GM23338 (cell line): ENCODE measurements at regions not wholly inside any gene's neighbourhood (a gene's known extent, or its start where the extent isn't known, plus 50 kb on each side); places are given as distances from the start of the nearest gene placed in this dataset.

Experiments used
- ATAC-seq: fragments of 200-7000 bp; cut with Tn5 transposase; 3 replicates; pipeline ENCODE4 v1.9.1; 2020
- DNase-seq: peaks from one replicate; pipeline ENCODE4 v3.0.0-alpha.2; 2015; ENCODE audit warnings: low spot score
- H2AFZ ChIP-seq: fragments of 200-600 bp; sonication (generic); 2 replicates; pipeline ENCODE4 v1.8.0; 2016; ENCODE audit warnings: antibody characterized with exemption, mild to moderate bottlenecking, moderate library complexity
- H3F3A ChIP-seq: fragments of 200-600 bp; sonication (generic); replicated peaks from 2 replicates; pipeline ENCODE4 v1.8.0; 2017; ENCODE audit warnings: antibody characterized with exemption, mixed run types, low read depth
- H3K27ac ChIP-seq: fragments of 200-600 bp; sonication (generic); 2 replicates; pipeline ENCODE4 v1.6.1; 2016; ENCODE audit warnings: low read depth
- H3K27me3 ChIP-seq: fragments of 200-600 bp; sonication (generic); 2 replicates; pipeline ENCODE4 v1.8.0; 2016; ENCODE audit warnings: mild to moderate bottlenecking, mixed run types, moderate library complexity; ENCODE audit not compliant: insufficient read depth
- H3K36me3 ChIP-seq: fragments of 200-600 bp; sonication (generic); 2 replicates; pipeline ENCODE4 v1.8.0; 2016; ENCODE audit warnings: mild to moderate bottlenecking; ENCODE audit not compliant: insufficient read depth
- H3K4me1 ChIP-seq: fragments of 200-600 bp; sonication (generic); 2 replicates; pipeline ENCODE4 v1.8.0; 2016; ENCODE audit warnings: mild to moderate bottlenecking, moderate library complexity; ENCODE audit not compliant: insufficient read depth
- H3K4me2 ChIP-seq: fragments of 200-600 bp; sonication (generic); 2 replicates; pipeline ENCODE4 v1.7.1; 2017; ENCODE audit warnings: mixed run types
- H3K4me3 ChIP-seq: fragments of 200-600 bp; sonication (generic); 2 replicates; pipeline ENCODE4 v1.6.1; 2016; ENCODE audit warnings: mixed run types
- H3K79me2 ChIP-seq: fragments of 200-600 bp; sonication (generic); replicated peaks from 2 replicates; pipeline ENCODE4 v1.8.0; 2017; ENCODE audit warnings: mild to moderate bottlenecking; ENCODE audit not compliant: insufficient read depth
- H3K9me2 ChIP-seq: fragments of 200-600 bp; sonication (generic); 2 replicates; pipeline ENCODE4 v1.8.0; 2017; ENCODE audit not compliant: insufficient read depth
- H4K20me1 ChIP-seq: fragments of 200-600 bp; sonication (generic); replicated peaks from 2 replicates; pipeline ENCODE4 v1.8.0; 2017; ENCODE audit warnings: mild to moderate bottlenecking; ENCODE audit not compliant: insufficient read depth
- H3K27ac Mint-ChIP-seq: 2 replicates; pipeline ENCODE4 v1.8.0; 2020; ENCODE audit warnings: inconsistent platforms, mild to moderate bottlenecking, moderate library complexity, mixed read lengths
- H3K27me3 Mint-ChIP-seq: 3 replicates; pipeline ENCODE4 v1.8.0; 2022; ENCODE audit warnings: low read depth, mild to moderate bottlenecking, moderate library complexity, mixed read lengths, inconsistent platforms; ENCODE audit not compliant: insufficient read depth, poor library complexity
- H3K36me3 Mint-ChIP-seq: 3 replicates; pipeline ENCODE4 v1.8.0; 2021; ENCODE audit warnings: low read depth, mild to moderate bottlenecking, inconsistent platforms, moderate library complexity, mixed read lengths
- H3K4me1 Mint-ChIP-seq: 3 replicates; pipeline ENCODE4 v1.8.0; 2020; ENCODE audit warnings: mild to moderate bottlenecking, inconsistent platforms, mixed read lengths
- H3K4me3 Mint-ChIP-seq: 3 replicates; pipeline ENCODE4 v1.8.0; 2021; ENCODE audit warnings: moderate library complexity, mild to moderate bottlenecking, inconsistent platforms, mixed read lengths
- H3K9me3 Mint-ChIP-seq: 3 replicates; pipeline ENCODE4 v1.8.0; 2020; ENCODE audit warnings: moderate library complexity, mild to moderate bottlenecking, inconsistent platforms, mixed read lengths
- CREB1 ChIP-seq: fragments of 250-450 bp; sonication (Bioruptor Pico); IDR thresholded peaks from 2 replicates; pipeline ENCODE4 v1.5.0; 2020; ENCODE audit warnings: low read depth, mild to moderate bottlenecking, moderate library complexity
- CTCF ChIP-seq, 2 experiments: fragments of 200-600 bp in 1 of 2; sonication (generic) in 1 of 2; conservative IDR thresholded peaks; 2 replicates each; pipeline versions ENCODE4 v1.5.1 to v1.6.1; 2016 to 2017; ENCODE audit warnings: antibody characterized with exemption in 2 of 2, low read depth in 2 of 2, mild to moderate bottlenecking in 2 of 2, moderate library complexity in 1 of 2
- ETS1 ChIP-seq: IDR thresholded peaks from 2 replicates; pipeline ENCODE4 v1.6.1; 2016; ENCODE audit warnings: antibody characterized with exemption
- EZH2 ChIP-seq: fragments of 200-600 bp; sonication (generic); IDR thresholded peaks from one replicate; pipeline ENCODE4 v1.8.0; 2017; ENCODE audit warnings: antibody characterized with exemption, mild to moderate bottlenecking, low read depth; ENCODE audit not compliant: unreplicated experiment
- EZH2phosphoT487 ChIP-seq: fragments of 200-600 bp; sonication (generic); IDR thresholded peaks from one replicate; pipeline ENCODE4 v1.8.1; 2018; ENCODE audit warnings: antibody characterized with exemption; ENCODE audit not compliant: unreplicated experiment
- JUNB ChIP-seq: IDR thresholded peaks from one replicate; pipeline ENCODE4 v1.6.1; 2016; ENCODE audit warnings: antibody characterized with exemption; ENCODE audit not compliant: unreplicated experiment
- NANOG ChIP-seq: IDR thresholded peaks from 2 replicates; pipeline ENCODE4 v1.6.1; 2016; ENCODE audit warnings: antibody characterized with exemption, borderline replicate concordance
- POLR2AphosphoS5 ChIP-seq: IDR thresholded peaks from 2 replicates; pipeline ENCODE4 v1.6.1; 2016; ENCODE audit warnings: antibody characterized with exemption, low read depth
- STAT1 ChIP-seq: IDR thresholded peaks from one replicate; pipeline ENCODE4 v1.6.1; 2016; ENCODE audit warnings: antibody characterized with exemption; ENCODE audit not compliant: unreplicated experiment
- ZNF114 ChIP-seq: fragments of 250-450 bp; sonication (Bioruptor Pico); IDR thresholded peaks from 2 replicates; pipeline ENCODE4 v1.5.0; 2020; ENCODE audit warnings: mild to moderate bottlenecking, moderate library complexity
- ZNF331 ChIP-seq: fragments of 250-450 bp; sonication (Bioruptor Pico); IDR thresholded peaks from 2 replicates; pipeline ENCODE4 v1.5.0; 2020; ENCODE audit warnings: low read depth, mild to moderate bottlenecking, moderate library complexity
- TF ChIP-seq, protein P1 (sequence below): IDR thresholded peaks from one replicate; pipeline ENCODE4 v1.6.1; 2018; ENCODE audit warnings: antibody characterized with exemption; ENCODE audit not compliant: unreplicated experiment

DNA sequence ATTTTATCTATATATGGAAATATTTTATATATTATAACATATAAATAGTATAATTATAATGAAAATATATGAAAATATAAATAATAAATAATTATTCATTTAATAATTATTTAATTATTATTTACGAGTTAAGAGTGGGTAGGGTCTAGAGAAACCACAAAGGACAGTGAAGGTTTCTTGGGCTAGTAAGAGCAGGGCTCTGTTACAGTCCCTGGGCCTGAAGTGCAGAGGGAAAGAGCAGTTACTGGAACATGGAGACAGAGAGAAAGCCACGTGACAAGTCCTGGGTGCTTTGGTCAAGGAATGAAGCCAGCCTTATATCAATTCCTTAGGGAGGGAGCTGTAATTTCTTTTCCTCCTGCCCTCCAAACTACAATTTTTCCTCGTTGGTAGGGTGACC, 117.2 kb upstream of the OLIG2 start (continued):
- TF ChIP-seq, protein P1, sequence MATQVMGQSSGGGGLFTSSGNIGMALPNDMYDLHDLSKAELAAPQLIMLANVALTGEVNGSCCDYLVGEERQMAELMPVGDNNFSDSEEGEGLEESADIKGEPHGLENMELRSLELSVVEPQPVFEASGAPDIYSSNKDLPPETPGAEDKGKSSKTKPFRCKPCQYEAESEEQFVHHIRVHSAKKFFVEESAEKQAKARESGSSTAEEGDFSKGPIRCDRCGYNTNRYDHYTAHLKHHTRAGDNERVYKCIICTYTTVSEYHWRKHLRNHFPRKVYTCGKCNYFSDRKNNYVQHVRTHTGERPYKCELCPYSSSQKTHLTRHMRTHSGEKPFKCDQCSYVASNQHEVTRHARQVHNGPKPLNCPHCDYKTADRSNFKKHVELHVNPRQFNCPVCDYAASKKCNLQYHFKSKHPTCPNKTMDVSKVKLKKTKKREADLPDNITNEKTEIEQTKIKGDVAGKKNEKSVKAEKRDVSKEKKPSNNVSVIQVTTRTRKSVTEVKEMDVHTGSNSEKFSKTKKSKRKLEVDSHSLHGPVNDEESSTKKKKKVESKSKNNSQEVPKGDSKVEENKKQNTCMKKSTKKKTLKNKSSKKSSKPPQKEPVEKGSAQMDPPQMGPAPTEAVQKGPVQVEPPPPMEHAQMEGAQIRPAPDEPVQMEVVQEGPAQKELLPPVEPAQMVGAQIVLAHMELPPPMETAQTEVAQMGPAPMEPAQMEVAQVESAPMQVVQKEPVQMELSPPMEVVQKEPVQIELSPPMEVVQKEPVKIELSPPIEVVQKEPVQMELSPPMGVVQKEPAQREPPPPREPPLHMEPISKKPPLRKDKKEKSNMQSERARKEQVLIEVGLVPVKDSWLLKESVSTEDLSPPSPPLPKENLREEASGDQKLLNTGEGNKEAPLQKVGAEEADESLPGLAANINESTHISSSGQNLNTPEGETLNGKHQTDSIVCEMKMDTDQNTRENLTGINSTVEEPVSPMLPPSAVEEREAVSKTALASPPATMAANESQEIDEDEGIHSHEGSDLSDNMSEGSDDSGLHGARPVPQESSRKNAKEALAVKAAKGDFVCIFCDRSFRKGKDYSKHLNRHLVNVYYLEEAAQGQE: no peak
- TF ChIP-seq NANOG (no peak), ZNF114 (CRISPR knock-in tag) (no peak), ETS1 (no peak), POLR2AphosphoS5 (no peak), JUNB (no peak), EZH2 (no peak), STAT1 (no peak)

DNA sequence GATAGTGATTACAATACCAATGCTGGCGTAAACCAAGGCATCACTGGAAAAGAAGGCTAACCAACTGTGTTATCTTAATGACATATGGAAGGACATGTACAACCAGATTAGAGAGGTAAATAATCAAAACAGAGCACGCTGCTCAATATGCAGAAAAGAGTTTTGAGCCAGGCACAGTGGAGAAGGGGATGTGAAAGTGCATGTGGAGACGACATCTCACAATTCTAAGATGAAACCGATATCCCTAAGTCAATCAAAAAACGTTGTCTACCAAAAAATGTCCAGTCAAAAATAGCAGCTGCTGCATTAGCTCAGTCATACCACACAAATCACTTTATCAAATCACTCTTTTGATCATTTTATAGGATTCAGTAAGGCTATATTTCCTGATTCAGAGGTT, 116.3 kb upstream of the OLIG2 start:
- Mint-ChIP-seq H3K4me3 (no peak overlapping the region), H3K27me3 (no peaks in the 10 kb centered on the region), H3K36me3 (no peaks in the 10 kb centered on the region), H3K9me3 (no peaks in the 10 kb centered on the region), H3K4me1 (no peaks in the 10 kb centered on the region), H3K27ac (no peak overlapping the region)
- Histone ChIP-seq H3K27ac (no peak overlapping the region), H2AFZ (0 out of 2 replicates have a peak overlapping the region, but pooled peaks have one; percentile 38), H3K27me3 (no peaks in the 10 kb centered on the region), H3K4me2 (no peak overlapping the region), H3K9me2 (no peaks in the 10 kb centered on the region), H3F3A (no peaks in the 10 kb centered on the region), H3K79me2 (no peaks in the 10 kb centered on the region), H3K4me1 (no peaks in the 10 kb centered on the region), H3K36me3 (no peaks in the 10 kb centered on the region), H4K20me1 (no peaks in the 10 kb centered on the region), H3K4me3 (no peak overlapping the region)
- ATAC-seq: no peak
- no peak for DNase-seq
- TF ChIP-seq EZH2phosphoT487 (no peak), ETS1 (no peak), CREB1 (CRISPR knock-in tag) (no peak), ZNF331 (CRISPR knock-in tag) (no peak), ZNF114 (CRISPR knock-in tag) (no peak), JUNB (no peak), EZH2 (no peak), NANOG (no peak), POLR2AphosphoS5 (no peak), CTCF (conservative IDR thresholded peaks at IDR 0.05; ENCODE audit: low read depth in 2 of 2) (no peak), STAT1 (no peak)
- TF ChIP-seq, protein P1: no peak
